ENCODE measurements at regions not wholly inside any gene's neighbourhood (a gene's known extent, or its start where the extent isn't known, plus 50 kb on each side); places are given as distances from the start of the nearest gene placed in this dataset.
A peak's percentile ranks its signal among the peaks of the same experiment; 100 is the strongest.
"Not testable (repeated sequence)": the region's sequence is repeated elsewhere in the genome, so short reads cannot be mapped to it uniquely, and the experiment has no call there.

GRCh38 chr2:183474912-183475695 is 350.9 kb downstream of the NUP35 start:
- no peaks in the 10 kb centered on the region for H3K9me3 ChIP-seq (ENCODE audit: control insufficient read depth, insufficient read depth, low read length)
- H3K27ac ChIP-seq (ENCODE audit: low read depth, low read length), result no peak overlapping the region
- no peak overlapping the region for H3K4me3 ChIP-seq (ENCODE audit: low read depth, low read length)
- no peaks in the 10 kb centered on the region for H3K36me3 ChIP-seq (ENCODE audit: control insufficient read depth, insufficient read depth, low read length)
- H3K27me3 ChIP-seq (ENCODE audit: control insufficient read depth, insufficient read depth, low read length), result no peaks in the 10 kb centered on the region
- DNase-seq (ENCODE audit: low read depth in 4 of 6, low spot score in 6 of 6), result peak in 2 of 6 donors; percentile 36
- WGBS (ENCODE audit: insufficient coverage), result 72% methylated on average over 7 of the region's 10 CpGs
- no peaks in the 10 kb centered on the region for H3K4me1 ChIP-seq (ENCODE audit: control insufficient read depth, insufficient read depth, low read length)

GRCh38 chr2:183476490-183476889 is 352.2 kb downstream of the NUP35 start:
- Histone ChIP-seq H3K36me3 (ENCODE audit: control insufficient read depth, insufficient read depth, low read length) (no peaks in the 10 kb centered on the region), H3K4me3 (ENCODE audit: low read depth, low read length) (no peak overlapping the region), H3K27me3 (ENCODE audit: control insufficient read depth, insufficient read depth, low read length) (no peaks in the 10 kb centered on the region), H3K9me3 (ENCODE audit: control insufficient read depth, insufficient read depth, low read length) (no peaks in the 10 kb centered on the region), H3K4me1 (ENCODE audit: control insufficient read depth, insufficient read depth, low read length) (no peaks in the 10 kb centered on the region), H3K27ac (ENCODE audit: low read depth, low read length) (no peak overlapping the region)
- DNase-seq (ENCODE audit: low read depth in 4 of 6, low spot score in 6 of 6), result no peak

- H3K9me3 ChIP-seq (ENCODE audit: control insufficient read depth, insufficient read depth, low read length), result no peaks in the 10 kb centered on the region
- DNase-seq (ENCODE audit: low read depth in 4 of 6, low spot score in 6 of 6), result no peak
- no peak overlapping the region for H3K4me3 ChIP-seq (ENCODE audit: low read depth, low read length)
- H3K27ac ChIP-seq (ENCODE audit: low read depth, low read length), result no peak overlapping the region
- no peaks in the 10 kb centered on the region for H3K27me3 ChIP-seq (ENCODE audit: control insufficient read depth, insufficient read depth, low read length)
- no peaks in the 10 kb centered on the region for H3K36me3 ChIP-seq (ENCODE audit: control insufficient read depth, insufficient read depth, low read length)
- no peaks in the 10 kb centered on the region for H3K4me1 ChIP-seq (ENCODE audit: control insufficient read depth, insufficient read depth, low read length)
- WGBS (ENCODE audit: insufficient coverage), result 100% methylated on average over 1 of the region's 2 CpGs
Measured at GRCh38 chr2:183477296-183477695, 353.1 kb downstream of the NUP35 start.

GRCh38 chr2:183478941-183479595 is 354.8 kb downstream of the NUP35 start:
- DNase-seq (ENCODE audit: low read depth in 4 of 6, low spot score in 6 of 6); H3K27me3 ChIP-seq (ENCODE audit: control insufficient read depth, insufficient read depth, low read length); H3K4me1 ChIP-seq (ENCODE audit: control insufficient read depth, insufficient read depth, low read length); H3K4me3 ChIP-seq (ENCODE audit: low read depth, low read length); H3K9me3 ChIP-seq (ENCODE audit: control insufficient read depth, insufficient read depth, low read length); H3K36me3 ChIP-seq (ENCODE audit: control insufficient read depth, insufficient read depth, low read length); H3K27ac ChIP-seq (ENCODE audit: low read depth, low read length): not testable (repeated sequence)
- 95% methylated on average over 28 of the region's 39 CpGs for WGBS (ENCODE audit: insufficient coverage)

- no peaks in the 10 kb centered on the region for H3K4me1 ChIP-seq (ENCODE audit: control insufficient read depth, insufficient read depth, low read length)
- H3K36me3 ChIP-seq (ENCODE audit: control insufficient read depth, insufficient read depth, low read length), result no peaks in the 10 kb centered on the region
- H3K27ac ChIP-seq (ENCODE audit: low read depth, low read length), result no peak overlapping the region
- no CpG with 5 or more reads among the region's 3 CpGs for WGBS (ENCODE audit: insufficient coverage)
- no peak overlapping the region for H3K4me3 ChIP-seq (ENCODE audit: low read depth, low read length)
- peaks cover 2% of the 10 kb centered on the region for H3K9me3 ChIP-seq (ENCODE audit: control insufficient read depth, insufficient read depth, low read length)
- H3K27me3 ChIP-seq (ENCODE audit: control insufficient read depth, insufficient read depth, low read length), result no peaks in the 10 kb centered on the region
- DNase-seq (ENCODE audit: low read depth in 4 of 6, low spot score in 6 of 6), result no peak
Measured at GRCh38 chr2:183487326-183487725, 363.1 kb downstream of the NUP35 start.

- no peak overlapping the region for H3K4me3 ChIP-seq (ENCODE audit: low read depth, low read length)
- no peaks in the 10 kb centered on the region for H3K36me3 ChIP-seq (ENCODE audit: control insufficient read depth, insufficient read depth, low read length)
- peaks cover 2% of the 10 kb centered on the region for H3K9me3 ChIP-seq (ENCODE audit: control insufficient read depth, insufficient read depth, low read length)
- H3K27me3 ChIP-seq (ENCODE audit: control insufficient read depth, insufficient read depth, low read length), result no peaks in the 10 kb centered on the region
- no peaks in the 10 kb centered on the region for H3K4me1 ChIP-seq (ENCODE audit: control insufficient read depth, insufficient read depth, low read length)
- H3K27ac ChIP-seq (ENCODE audit: low read depth, low read length), result no peak overlapping the region
- no peak for DNase-seq (ENCODE audit: low read depth in 4 of 6, low spot score in 6 of 6)
Measured at GRCh38 chr2:183488421-183488820, 364.2 kb downstream of the NUP35 start.

GRCh38 chr2:183490489-183490888 is 366.2 kb downstream of the NUP35 start:
- no CpG with 5 or more reads among the region's 3 CpGs for WGBS (ENCODE audit: insufficient coverage)
- Histone ChIP-seq H3K27me3 (ENCODE audit: control insufficient read depth, insufficient read depth, low read length) (no peaks in the 10 kb centered on the region), H3K36me3 (ENCODE audit: control insufficient read depth, insufficient read depth, low read length) (no peaks in the 10 kb centered on the region), H3K27ac (ENCODE audit: low read depth, low read length) (no peak overlapping the region), H3K4me1 (ENCODE audit: control insufficient read depth, insufficient read depth, low read length) (no peaks in the 10 kb centered on the region), H3K4me3 (ENCODE audit: low read depth, low read length) (no peak overlapping the region), H3K9me3 (ENCODE audit: control insufficient read depth, insufficient read depth, low read length) (no peaks in the 10 kb centered on the region)
- no peak for DNase-seq (ENCODE audit: low read depth in 4 of 6, low spot score in 6 of 6)

GRCh38 chr2:183490914-183491313 is 366.7 kb downstream of the NUP35 start:
- H3K4me3 ChIP-seq (ENCODE audit: low read depth, low read length), result no peak overlapping the region
- no peaks in the 10 kb centered on the region for H3K27me3 ChIP-seq (ENCODE audit: control insufficient read depth, insufficient read depth, low read length)
- WGBS (ENCODE audit: insufficient coverage), result 40% methylated on average over 2 of the region's 2 CpGs
- H3K4me1 ChIP-seq (ENCODE audit: control insufficient read depth, insufficient read depth, low read length), result no peaks in the 10 kb centered on the region
- H3K9me3 ChIP-seq (ENCODE audit: control insufficient read depth, insufficient read depth, low read length), result no peaks in the 10 kb centered on the region
- peak in 3 of 6 donors; percentile 4 to 79 (median 73) for DNase-seq (ENCODE audit: low read depth in 4 of 6, low spot score in 6 of 6)
- H3K36me3 ChIP-seq (ENCODE audit: control insufficient read depth, insufficient read depth, low read length), result no peaks in the 10 kb centered on the region
- no peak overlapping the region for H3K27ac ChIP-seq (ENCODE audit: low read depth, low read length)

GRCh38 chr2:183493040-183493439 is 368.8 kb downstream of the NUP35 start:
- Histone ChIP-seq H3K9me3 (ENCODE audit: control insufficient read depth, insufficient read depth, low read length) (no peaks in the 10 kb centered on the region), H3K27me3 (ENCODE audit: control insufficient read depth, insufficient read depth, low read length) (no peaks in the 10 kb centered on the region), H3K27ac (ENCODE audit: low read depth, low read length) (no peak overlapping the region), H3K4me1 (ENCODE audit: control insufficient read depth, insufficient read depth, low read length) (no peaks in the 10 kb centered on the region), H3K4me3 (ENCODE audit: low read depth, low read length) (no peak overlapping the region), H3K36me3 (ENCODE audit: control insufficient read depth, insufficient read depth, low read length) (no peaks in the 10 kb centered on the region)
- WGBS (ENCODE audit: insufficient coverage), result 79% methylated on average over 3 of the region's 5 CpGs
- no peak for DNase-seq (ENCODE audit: low read depth in 4 of 6, low spot score in 6 of 6)

- no CpG with 5 or more reads among the region's 2 CpGs for WGBS (ENCODE audit: insufficient coverage)
- no peaks in the 10 kb centered on the region for H3K36me3 ChIP-seq (ENCODE audit: control insufficient read depth, insufficient read depth, low read length)
- no peak for DNase-seq (ENCODE audit: low read depth in 4 of 6, low spot score in 6 of 6)
- H3K4me3 ChIP-seq (ENCODE audit: low read depth, low read length), result no peak overlapping the region
- no peak overlapping the region for H3K27ac ChIP-seq (ENCODE audit: low read depth, low read length)
- H3K9me3 ChIP-seq (ENCODE audit: control insufficient read depth, insufficient read depth, low read length), result no peaks in the 10 kb centered on the region
- no peaks in the 10 kb centered on the region for H3K4me1 ChIP-seq (ENCODE audit: control insufficient read depth, insufficient read depth, low read length)
- no peaks in the 10 kb centered on the region for H3K27me3 ChIP-seq (ENCODE audit: control insufficient read depth, insufficient read depth, low read length)
Measured at GRCh38 chr2:183495079-183495478, 370.8 kb downstream of the NUP35 start.
